CD14-positive monocyte (primary cell): ENCODE measurements at regions not wholly inside any gene's neighbourhood (a gene's known extent, or its start where the extent isn't known, plus 50 kb on each side); places are given as distances from the start of the nearest gene placed in this dataset.

ENCODE experiments used
- DNase-seq, 3 donors: peaks; one replicate each; pipeline ENCODE4 v3.0.0-alpha.2; 2011 to 2022
- H2AFZ ChIP-seq: 2 replicates; pipeline ENCODE4 v1.6.0; 2012; ENCODE audit warnings: mild to moderate bottlenecking, low read depth, low read length, inconsistent platforms; ENCODE audit not compliant: insufficient read depth, poor library complexity, severe bottlenecking
- H3K27ac ChIP-seq, 2 donors: 1 replicate in 1 of 2; 2 replicates in 1 of 2; pipeline ENCODE4 v1.5.1; 2012 to 2013; ENCODE audit warnings: low read length in 2 of 2, control low read depth in 1 of 2, inconsistent platforms in 1 of 2, low read depth in 1 of 2, mild to moderate bottlenecking in 1 of 2
- H3K27me3 ChIP-seq, 2 donors: one replicate each; pipeline versions ENCODE4 v1.6.0 to v1.6.1; 2011 to 2013; ENCODE audit warnings: low read length in 2 of 2; ENCODE audit not compliant: control insufficient read depth in 2 of 2, insufficient read depth in 2 of 2
- H3K36me3 ChIP-seq, 2 donors: replicated peaks in 1 of 2; 1 replicate in 1 of 2; 2 replicates in 1 of 2; pipeline versions ENCODE4 v1.5.1 to v1.6.1; 2012 to 2013; ENCODE audit warnings: low read length in 2 of 2, control low read depth in 1 of 2, inconsistent platforms in 1 of 2, mild to moderate bottlenecking in 1 of 2; ENCODE audit not compliant: insufficient read depth in 2 of 2, control insufficient read depth in 1 of 2
- H3K4me1 ChIP-seq, 2 donors: 1 replicate in 1 of 2; 2 replicates in 1 of 2; pipeline versions ENCODE4 v1.5.1 to v1.6.1; 2012 to 2013; ENCODE audit warnings: low read length in 2 of 2, control low read depth in 1 of 2, inconsistent platforms in 1 of 2, mild to moderate bottlenecking in 1 of 2, moderate library complexity in 1 of 2; ENCODE audit not compliant: insufficient read depth in 2 of 2, control insufficient read depth in 1 of 2
- H3K4me2 ChIP-seq: replicated peaks from 2 replicates; pipeline ENCODE3; 2012; ENCODE audit warnings: low read length, moderate library complexity, mild to moderate bottlenecking; ENCODE audit not compliant: poor library complexity, severe bottlenecking; ENCODE audit errors: extremely low read depth
- H3K4me3 ChIP-seq, 3 experiments: fragments of 200-600 bp in 1 of 3; sonication (generic) in 1 of 3; replicated peaks in 1 of 3; 1 replicate in 2 of 3; 2 replicates in 1 of 3; pipeline ENCODE4 v1.5.1; 2011 to 2013; ENCODE audit warnings: low read length in 3 of 3, mild to moderate bottlenecking in 3 of 3, control low read depth in 2 of 3, low read depth in 2 of 3, inconsistent platforms in 1 of 3, moderate library complexity in 1 of 3
- H3K79me2 ChIP-seq: 2 replicates; pipeline ENCODE4 v1.6.0; 2012; ENCODE audit warnings: mild to moderate bottlenecking, control low read depth, inconsistent platforms, low read length, moderate library complexity; ENCODE audit not compliant: insufficient read depth
- H3K9ac ChIP-seq: 2 replicates; pipeline ENCODE4 v1.6.0; 2017; ENCODE audit warnings: low read length, mild to moderate bottlenecking; ENCODE audit not compliant: insufficient read depth, poor library complexity, severe bottlenecking
- H3K9me3 ChIP-seq, 2 donors: replicated peaks in 1 of 2; 1 replicate in 1 of 2; 2 replicates in 1 of 2; pipeline versions ENCODE4 v1.5.1 to v1.6.1; 2012 to 2013; ENCODE audit warnings: low read length in 2 of 2, control low read depth in 1 of 2; ENCODE audit not compliant: control insufficient read depth in 1 of 2, insufficient read depth in 1 of 2
- H4K20me1 ChIP-seq: 2 replicates; pipeline ENCODE4 v1.6.0; 2012; ENCODE audit warnings: mild to moderate bottlenecking, low read length, control low read depth, moderate library complexity; ENCODE audit not compliant: insufficient read depth
- H3K27ac Mint-ChIP-seq, 7 donors: one replicate each; pipeline ENCODE4 v1.8.0; 2020; ENCODE audit warnings: mild to moderate bottlenecking in 7 of 7, mixed read lengths in 7 of 7, moderate library complexity in 6 of 7, inconsistent platforms in 2 of 7
- H3K27me3 Mint-ChIP-seq, 3 donors: one replicate each; pipeline ENCODE4 v1.8.0; 2021 to 2022; ENCODE audit warnings: low read depth in 3 of 3, mild to moderate bottlenecking in 3 of 3, mixed read lengths in 3 of 3, moderate library complexity in 3 of 3, inconsistent platforms in 1 of 3
- H3K36me3 Mint-ChIP-seq, 2 donors: one replicate each; pipeline ENCODE4 v1.8.0; 2020; ENCODE audit warnings: mixed read lengths in 2 of 2, inconsistent platforms in 1 of 2, mild to moderate bottlenecking in 1 of 2
- H3K4me1 Mint-ChIP-seq: one replicate; pipeline ENCODE4 v1.8.0; 2020; ENCODE audit warnings: mild to moderate bottlenecking, mixed read lengths
- H3K4me3 Mint-ChIP-seq, 2 donors: one replicate each; pipeline ENCODE4 v1.8.0; 2020; ENCODE audit warnings: mild to moderate bottlenecking in 2 of 2, mixed read lengths in 2 of 2, moderate library complexity in 1 of 2
- H3K9me3 Mint-ChIP-seq, 7 donors: one replicate each; pipeline ENCODE4 v1.8.0; 2020 to 2022; ENCODE audit warnings: mixed read lengths in 7 of 7, mild to moderate bottlenecking in 6 of 7, moderate library complexity in 6 of 7, inconsistent platforms in 2 of 7
- WGBS: methylation state at CpG from one replicate; pipeline ENCODE4 v1.1.5; 2013; ENCODE audit warnings: missing lambda C conversion rate; ENCODE audit not compliant: insufficient coverage; 5-methylcytosine and 5-hydroxymethylcytosine counted together
- intact Hi-C, 2 donors: fragments of 100-400 bp; cut with micrococcal nuclease; formaldehyde crosslinking; loops; one replicate each; pipeline versions ENCODE4 v1.15.0 to v1.15.1; 2023
- TF ChIP-seq, protein P1 (sequence below): fragments of 200-600 bp; IDR thresholded peaks from one replicate; pipeline ENCODE4 v1.8.0; 2022; ENCODE audit warnings: antibody characterized with exemption, mild to moderate bottlenecking

- no peaks in the 10 kb centered on the region for H3K79me2 ChIP-seq
- Mint-ChIP-seq H3K27me3 (peaks cover 3 to 5% (median 3%) of the 10 kb centered on the region in 3 donors), H3K4me3 (no peak overlapping the region), H3K27ac (no peak overlapping the region), H3K9me3 (peaks cover 0 to 4% (median 0%) of the 10 kb centered on the region in 7 donors), H3K36me3 (no peaks in the 10 kb centered on the region), H3K4me1 (peaks cover 12% of the 10 kb centered on the region)
- H3K4me2 ChIP-seq = no peak overlapping the region
- no peaks in the 10 kb centered on the region for H4K20me1 ChIP-seq
- no peak overlapping the region for H3K9ac ChIP-seq
- H3K27me3 ChIP-seq = no peaks in the 10 kb centered on the region
- TF ChIP-seq, protein P1, sequence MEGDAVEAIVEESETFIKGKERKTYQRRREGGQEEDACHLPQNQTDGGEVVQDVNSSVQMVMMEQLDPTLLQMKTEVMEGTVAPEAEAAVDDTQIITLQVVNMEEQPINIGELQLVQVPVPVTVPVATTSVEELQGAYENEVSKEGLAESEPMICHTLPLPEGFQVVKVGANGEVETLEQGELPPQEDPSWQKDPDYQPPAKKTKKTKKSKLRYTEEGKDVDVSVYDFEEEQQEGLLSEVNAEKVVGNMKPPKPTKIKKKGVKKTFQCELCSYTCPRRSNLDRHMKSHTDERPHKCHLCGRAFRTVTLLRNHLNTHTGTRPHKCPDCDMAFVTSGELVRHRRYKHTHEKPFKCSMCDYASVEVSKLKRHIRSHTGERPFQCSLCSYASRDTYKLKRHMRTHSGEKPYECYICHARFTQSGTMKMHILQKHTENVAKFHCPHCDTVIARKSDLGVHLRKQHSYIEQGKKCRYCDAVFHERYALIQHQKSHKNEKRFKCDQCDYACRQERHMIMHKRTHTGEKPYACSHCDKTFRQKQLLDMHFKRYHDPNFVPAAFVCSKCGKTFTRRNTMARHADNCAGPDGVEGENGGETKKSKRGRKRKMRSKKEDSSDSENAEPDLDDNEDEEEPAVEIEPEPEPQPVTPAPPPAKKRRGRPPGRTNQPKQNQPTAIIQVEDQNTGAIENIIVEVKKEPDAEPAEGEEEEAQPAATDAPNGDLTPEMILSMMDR = no peak
- WGBS = 83% methylated on average over 1 of the region's 3 CpGs
- intact Hi-C loops = no loop called here
- no peaks in the 10 kb centered on the region for H3K9me3 ChIP-seq
- DNase-seq = no peak
- H3K27ac ChIP-seq = no peak overlapping the region
- H3K36me3 ChIP-seq = no peaks in the 10 kb centered on the region
- no peak overlapping the region for H2AFZ ChIP-seq
- no peak overlapping the region for H3K4me3 ChIP-seq
- peaks cover 8 to 9% of the 10 kb centered on the region in 2 donors for H3K4me1 ChIP-seq
Measured at GRCh38 chr10:78264361-78264760, 230.7 kb downstream of the RPS24 start.

GRCh38 chr10:78266741-78267469 is 233.2 kb downstream of the RPS24 start:
- no peak for DNase-seq
- Histone ChIP-seq H3K9ac (no peak overlapping the region), H4K20me1 (no peaks in the 10 kb centered on the region), H3K36me3 (no peaks in the 10 kb centered on the region), H3K4me3 (no peak overlapping the region), H3K79me2 (no peaks in the 10 kb centered on the region), H2AFZ (no peak overlapping the region), H3K27ac (no peak overlapping the region), H3K27me3 (no peaks in the 10 kb centered on the region), H3K9me3 (no peaks in the 10 kb centered on the region), H3K4me2 (no peak overlapping the region), H3K4me1 (no peaks in the 10 kb centered on the region)
- H3K27ac Mint-ChIP-seq = no peak overlapping the region
- no peaks in the 10 kb centered on the region for H3K4me1 Mint-ChIP-seq
- no peak overlapping the region for H3K4me3 Mint-ChIP-seq
- TF ChIP-seq, protein P1 = no peak
- peaks cover 0 to 6% (median 0%) of the 10 kb centered on the region in 7 donors for H3K9me3 Mint-ChIP-seq
- peaks cover 1 to 5% (median 3%) of the 10 kb centered on the region in 3 donors for H3K27me3 Mint-ChIP-seq
- 83% methylated on average over 4 of the region's 10 CpGs for WGBS
- no peaks in the 10 kb centered on the region for H3K36me3 Mint-ChIP-seq
- intact Hi-C loops = no loop called here
